HepG2 (cell line): ENCODE measurements at regions not wholly inside any gene's neighbourhood (a gene's known extent, or its start where the extent isn't known, plus 50 kb on each side); places are given as distances from the start of the nearest gene placed in this dataset.

Experiments used
- ATAC-seq: fragments of 200-7000 bp; cut with Tn5 transposase; 3 replicates; pipeline ENCODE4 v1.9.1; 2020; ENCODE audit warnings: mild to moderate bottlenecking, moderate library complexity
- BruUV-seq: library from RNA; stranded (reverse); fragments of 400-500 nt; replicated peaks from 2 replicates; lab custom pipeline; 2021; lab: Mats Ljungman, UMichigan
- CTCF ChIA-PET: fragments of 300-600 bp; formaldehyde crosslinking; extraction: SDS; loops from one replicate; lab custom pipeline; 2021; ENCODE audit warnings: low total read pairs, inconsistent platforms, low intra/inter-chr PET ratio; lab: Yijun Ruan, JAX
- POLR2A ChIA-PET: fragments of 350-600 bp; sonication (Branson Sonifier 250); formaldehyde crosslinking; loops from one replicate; lab custom pipeline; 2020; ENCODE audit warnings: antibody characterized with exemption, inconsistent platforms; lab: Yijun Ruan, JAX
- DNase-seq: peaks from one replicate; pipeline ENCODE4 v3.0.0-alpha.2; 2015; ENCODE audit warnings: low spot score
- FAIRE-seq: peaks from 3 replicates; lab custom pipeline; 2011; peaks lifted over from hg19 to GRCh38; lab: Jason Lieb, UNC
- H2AFZ ChIP-seq: one replicate; pipeline ENCODE4 v1.6.1; 2011; ENCODE audit warnings: low read length, inconsistent platforms
- H3K27ac ChIP-seq: fragments of 300-600 bp; 3 replicates; pipeline ENCODE4 v1.8.0; 2011; ENCODE audit warnings: mixed run types, mild to moderate bottlenecking, mixed read lengths, low read length, inconsistent platforms; ENCODE audit not compliant: insufficient read depth; ENCODE audit errors: extremely low read length
- H3K27me3 ChIP-seq, 2 experiments: fragments of 200-600 bp in 1 of 2; 2 replicates in 1 of 2; 3 replicates in 1 of 2; pipeline versions ENCODE4 v1.6.0 to v1.8.0; 2011; ENCODE audit warnings: low read length in 2 of 2, mild to moderate bottlenecking in 2 of 2, moderate library complexity in 2 of 2, inconsistent platforms in 1 of 2; ENCODE audit not compliant: insufficient read depth in 2 of 2, control insufficient read depth in 1 of 2
- H3K36me3 ChIP-seq, 2 experiments: fragments of 200-600 bp in 1 of 2; replicated peaks in 1 of 2; 2 replicates in 1 of 2; 3 replicates in 1 of 2; pipeline versions ENCODE4 v1.5.1 to v1.8.0; 2011; ENCODE audit warnings: low read length in 2 of 2, inconsistent platforms in 1 of 2; ENCODE audit not compliant: insufficient read depth in 2 of 2, control insufficient read depth in 1 of 2
- H3K4me1 ChIP-seq: 2 replicates; pipeline ENCODE4 v1.5.1; 2012; ENCODE audit warnings: low read length, inconsistent platforms; ENCODE audit not compliant: insufficient read depth
- H3K4me2 ChIP-seq: 2 replicates; pipeline ENCODE4 v1.6.0; 2011; ENCODE audit warnings: low read depth, low read length, inconsistent platforms
- H3K4me3 ChIP-seq, 3 experiments: fragments of 200-600 bp in 1 of 3; sonication (generic), shearing (Covaris generic) in 1 of 3; replicated peaks in 1 of 3; 2 replicates each; pipeline ENCODE4 v1.5.1; 2011 to 2016; ENCODE audit warnings: low read length in 3 of 3, inconsistent platforms in 2 of 3, low read depth in 2 of 3, mild to moderate bottlenecking in 2 of 3, control low read depth in 1 of 3, mixed read lengths in 1 of 3; ENCODE audit not compliant: insufficient read depth in 1 of 3
- H3K79me2 ChIP-seq: one replicate; pipeline ENCODE4 v1.6.1; 2011; ENCODE audit warnings: low read length, inconsistent platforms; ENCODE audit not compliant: insufficient read depth
- H3K9ac ChIP-seq: 2 replicates; pipeline ENCODE4 v1.6.0; 2011; ENCODE audit warnings: mild to moderate bottlenecking, low read depth, low read length, inconsistent platforms; ENCODE audit not compliant: insufficient read depth
- H3K9me3 ChIP-seq: 2 replicates; pipeline ENCODE4 v1.5.1; 2012; ENCODE audit warnings: mild to moderate bottlenecking, low read length
- H4K20me1 ChIP-seq: 2 replicates; pipeline ENCODE4 v1.6.0; 2011; ENCODE audit warnings: inconsistent platforms, mild to moderate bottlenecking, low read length, moderate library complexity; ENCODE audit not compliant: insufficient read depth
- JUNB ChIP-seq: sonication (generic); formaldehyde crosslinking; IDR thresholded peaks from 2 replicates; pipeline ENCODE4 v1.8.0; 2022; ENCODE audit warnings: missing genetic modification reagents, mild to moderate bottlenecking, borderline replicate concordance
- KLF15 ChIP-seq: sonication (generic); formaldehyde crosslinking; IDR thresholded peaks from 2 replicates; pipeline ENCODE4 v1.8.1; 2023; ENCODE audit warnings: borderline replicate concordance, mild to moderate bottlenecking, inconsistent platforms, missing genetic modification reagents, mixed read lengths
- SMYD3 ChIP-seq: sonication (generic); formaldehyde crosslinking; IDR thresholded peaks from 2 replicates; pipeline ENCODE4 v1.8.1; 2023; ENCODE audit warnings: mild to moderate bottlenecking, missing genetic modification reagents
- THAP11 ChIP-seq: IDR thresholded peaks from 2 replicates; pipeline ENCODE4 v1.6.1; 2016; ENCODE audit warnings: missing biosample characterization, missing genetic modification reagents
- ZNF20 ChIP-seq: sonication (generic); formaldehyde crosslinking; IDR thresholded peaks from 2 replicates; pipeline ENCODE4 v1.4.0; 2020; ENCODE audit warnings: mild to moderate bottlenecking, moderate library complexity, missing genetic modification reagents
- ZNF354B ChIP-seq: sonication (generic); formaldehyde crosslinking; IDR thresholded peaks from 2 replicates; pipeline ENCODE4 v1.8.0; 2022; ENCODE audit warnings: mild to moderate bottlenecking, missing genetic modification reagents
- ZNF598 ChIP-seq: sonication (generic); formaldehyde crosslinking; IDR thresholded peaks from 2 replicates; pipeline ENCODE4 v1.5.1; 2020; ENCODE audit warnings: mild to moderate bottlenecking, missing genetic modification reagents, borderline replicate concordance
- WGBS: methylation state at CpG from one replicate; pipeline ENCODE4 v1.1.6; 2017; ENCODE audit warnings: low lambda C conversion rate; 5-methylcytosine and 5-hydroxymethylcytosine counted together
- in situ Hi-C: cut with HindIII; loops from 2 replicates; pipeline ENCODE4 v1.10.0; 2017; ENCODE audit warnings: low pct_unique_long_range_greater_than_20kb; ENCODE audit not compliant: extremely low pct_ligation_motif_present
- intact Hi-C: fragments of 100-400 bp; cut with micrococcal nuclease; formaldehyde crosslinking; loops from one replicate; pipeline ENCODE4 v1.10.0; 2022; ENCODE audit not compliant: unreplicated experiment
- TF ChIP-seq, protein P1 (sequence below), 2 experiments: sonication (generic) in 1 of 2; formaldehyde crosslinking in 1 of 2; IDR thresholded peaks; 2 replicates each; pipeline versions ENCODE4 v1.4.0 to v1.6.1; 2016 to 2020; ENCODE audit warnings: borderline replicate concordance in 1 of 2, low read depth in 1 of 2, mild to moderate bottlenecking in 1 of 2, missing genetic modification reagents in 1 of 2
- TF ChIP-seq, protein P2 (sequence below): sonication (generic); formaldehyde crosslinking; IDR thresholded peaks from 2 replicates; pipeline ENCODE4 v1.5.0; 2020; ENCODE audit warnings: mild to moderate bottlenecking, missing genetic modification reagents
- TF ChIP-seq, protein P3 (sequence below): conservative IDR thresholded peaks from 2 replicates; pipeline ENCODE4 v1.6.1; 2018; ENCODE audit warnings: missing genetic modification reagents

DNA sequence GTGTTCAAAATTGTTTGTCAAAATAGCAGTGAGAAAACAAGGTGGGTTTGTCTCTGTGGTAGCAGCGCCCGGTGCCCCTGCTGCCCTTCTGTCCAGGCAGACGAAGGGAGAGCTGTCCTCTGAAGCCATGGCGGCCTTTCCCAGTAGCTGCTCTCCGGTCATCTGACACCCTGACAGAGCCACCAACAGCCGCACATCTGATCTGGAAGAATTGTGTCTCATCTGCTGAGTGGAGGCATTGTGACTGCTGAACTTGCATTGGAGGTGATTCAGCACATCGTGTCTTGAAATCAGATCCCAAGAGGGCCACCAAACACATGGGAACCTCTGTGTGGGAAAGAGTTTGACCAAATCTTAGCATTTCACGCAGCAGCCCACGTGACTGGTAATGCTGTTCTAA lies 337.6 kb upstream of the IRX1 start:
- no TSS peak for BruUV-seq
- no peak for ATAC-seq
- H3K9ac ChIP-seq = no peak overlapping the region
- no peaks in the 10 kb centered on the region for H3K36me3 ChIP-seq
- no peak for DNase-seq
- H4K20me1 ChIP-seq = no peaks in the 10 kb centered on the region
- TF ChIP-seq, protein P1, sequence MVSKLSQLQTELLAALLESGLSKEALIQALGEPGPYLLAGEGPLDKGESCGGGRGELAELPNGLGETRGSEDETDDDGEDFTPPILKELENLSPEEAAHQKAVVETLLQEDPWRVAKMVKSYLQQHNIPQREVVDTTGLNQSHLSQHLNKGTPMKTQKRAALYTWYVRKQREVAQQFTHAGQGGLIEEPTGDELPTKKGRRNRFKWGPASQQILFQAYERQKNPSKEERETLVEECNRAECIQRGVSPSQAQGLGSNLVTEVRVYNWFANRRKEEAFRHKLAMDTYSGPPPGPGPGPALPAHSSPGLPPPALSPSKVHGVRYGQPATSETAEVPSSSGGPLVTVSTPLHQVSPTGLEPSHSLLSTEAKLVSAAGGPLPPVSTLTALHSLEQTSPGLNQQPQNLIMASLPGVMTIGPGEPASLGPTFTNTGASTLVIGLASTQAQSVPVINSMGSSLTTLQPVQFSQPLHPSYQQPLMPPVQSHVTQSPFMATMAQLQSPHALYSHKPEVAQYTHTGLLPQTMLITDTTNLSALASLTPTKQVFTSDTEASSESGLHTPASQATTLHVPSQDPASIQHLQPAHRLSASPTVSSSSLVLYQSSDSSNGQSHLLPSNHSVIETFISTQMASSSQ (IDR thresholded peaks at IDR 0.05; ENCODE audit: low read depth) = no peak
- TF ChIP-seq, protein P1 (CRISPR knock-in tag; IDR thresholded peaks at IDR 0.05; ENCODE audit: borderline replicate concordance) = no peak
- H3K4me2 ChIP-seq = no peak overlapping the region
- no peaks in the 10 kb centered on the region for H3K4me1 ChIP-seq
- no peak overlapping the region for H3K27ac ChIP-seq
- H3K27me3 ChIP-seq = no peaks in the 10 kb centered on the region; a peak in 1 of 5 replicates
- in situ Hi-C loops = no loop called here
- no peaks in the 10 kb centered on the region for H3K79me2 ChIP-seq
- no peak overlapping the region for H2AFZ ChIP-seq
- ChIA-PET CTCF (no interaction called here), POLR2A (no interaction called here)
- H3K9me3 ChIP-seq = peaks cover 7% of the 10 kb centered on the region; the same call in 1 of the 2 replicates
- FAIRE-seq = no peak
- intact Hi-C loops = no loop called here
- 4% methylated on average over 6 of the region's 9 CpGs for WGBS
- no peak overlapping the region for H3K4me3 ChIP-seq

DNA sequence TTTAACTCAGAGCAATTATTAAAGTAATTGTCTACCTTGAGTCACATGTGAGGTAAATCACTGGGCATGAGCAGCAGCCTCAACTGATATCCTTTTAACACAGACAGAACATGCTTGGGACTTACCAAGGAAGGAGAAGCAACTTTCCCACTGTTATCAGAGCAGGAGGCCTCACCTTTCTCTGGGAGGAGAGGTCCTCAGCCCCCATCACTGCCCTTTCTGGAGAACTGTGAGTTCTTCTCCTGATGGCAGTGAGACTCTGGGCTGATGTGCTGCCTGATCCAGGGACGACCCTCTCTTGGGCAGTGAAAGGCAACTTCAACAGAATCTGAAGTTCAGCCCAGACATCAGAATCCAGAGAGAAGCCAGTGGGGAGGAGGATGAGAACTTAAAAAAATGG lies 343.4 kb upstream of the IRX1 start:
- Histone ChIP-seq H3K4me2 (no peak overlapping the region), H3K27me3 (no peaks in the 10 kb centered on the region), H4K20me1 (no peaks in the 10 kb centered on the region), H3K27ac (no peak overlapping the region), H3K9me3 (no peaks in the 10 kb centered on the region), H3K4me3 (no peak overlapping the region), H2AFZ (no peak overlapping the region), H3K9ac (no peak overlapping the region), H3K79me2 (no peaks in the 10 kb centered on the region), H3K36me3 (no peaks in the 10 kb centered on the region), H3K4me1 (no peaks in the 10 kb centered on the region)
- WGBS = 0% methylated on average over 1 of the region's 1 CpG
- in situ Hi-C loops = no loop called here
- FAIRE-seq (no peak), DNase-seq (no peak), ATAC-seq (no peak)
- intact Hi-C loops = no loop called here
- ChIA-PET CTCF (no interaction called here), POLR2A (no interaction called here)
- no TSS peak for BruUV-seq
- TF ChIP-seq ZNF20 (no peak), SMYD3 (no peak), THAP11 (CRISPR knock-in tag) (no peak), JUNB (CRISPR knock-in tag) (no peak), KLF15 (no peak), ZNF598 (no peak), ZNF354B (no peak)
- TF ChIP-seq, protein P2, sequence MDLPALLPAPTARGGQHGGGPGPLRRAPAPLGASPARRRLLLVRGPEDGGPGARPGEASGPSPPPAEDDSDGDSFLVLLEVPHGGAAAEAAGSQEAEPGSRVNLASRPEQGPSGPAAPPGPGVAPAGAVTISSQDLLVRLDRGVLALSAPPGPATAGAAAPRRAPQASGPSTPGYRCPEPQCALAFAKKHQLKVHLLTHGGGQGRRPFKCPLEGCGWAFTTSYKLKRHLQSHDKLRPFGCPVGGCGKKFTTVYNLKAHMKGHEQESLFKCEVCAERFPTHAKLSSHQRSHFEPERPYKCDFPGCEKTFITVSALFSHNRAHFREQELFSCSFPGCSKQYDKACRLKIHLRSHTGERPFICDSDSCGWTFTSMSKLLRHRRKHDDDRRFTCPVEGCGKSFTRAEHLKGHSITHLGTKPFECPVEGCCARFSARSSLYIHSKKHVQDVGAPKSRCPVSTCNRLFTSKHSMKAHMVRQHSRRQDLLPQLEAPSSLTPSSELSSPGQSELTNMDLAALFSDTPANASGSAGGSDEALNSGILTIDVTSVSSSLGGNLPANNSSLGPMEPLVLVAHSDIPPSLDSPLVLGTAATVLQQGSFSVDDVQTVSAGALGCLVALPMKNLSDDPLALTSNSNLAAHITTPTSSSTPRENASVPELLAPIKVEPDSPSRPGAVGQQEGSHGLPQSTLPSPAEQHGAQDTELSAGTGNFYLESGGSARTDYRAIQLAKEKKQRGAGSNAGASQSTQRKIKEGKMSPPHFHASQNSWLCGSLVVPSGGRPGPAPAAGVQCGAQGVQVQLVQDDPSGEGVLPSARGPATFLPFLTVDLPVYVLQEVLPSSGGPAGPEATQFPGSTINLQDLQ (CRISPR knock-in tag) = no peak
- TF ChIP-seq, protein P3, sequence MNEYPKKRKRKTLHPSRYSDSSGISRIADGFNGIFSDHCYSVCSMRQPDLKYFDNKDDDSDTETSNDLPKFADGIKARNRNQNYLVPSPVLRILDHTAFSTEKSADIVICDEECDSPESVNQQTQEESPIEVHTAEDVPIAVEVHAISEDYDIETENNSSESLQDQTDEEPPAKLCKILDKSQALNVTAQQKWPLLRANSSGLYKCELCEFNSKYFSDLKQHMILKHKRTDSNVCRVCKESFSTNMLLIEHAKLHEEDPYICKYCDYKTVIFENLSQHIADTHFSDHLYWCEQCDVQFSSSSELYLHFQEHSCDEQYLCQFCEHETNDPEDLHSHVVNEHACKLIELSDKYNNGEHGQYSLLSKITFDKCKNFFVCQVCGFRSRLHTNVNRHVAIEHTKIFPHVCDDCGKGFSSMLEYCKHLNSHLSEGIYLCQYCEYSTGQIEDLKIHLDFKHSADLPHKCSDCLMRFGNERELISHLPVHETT (CRISPR knock-in tag) = no peak
